Nephron (organoid): ENCODE measurements at regions not wholly inside any gene's neighbourhood (a gene's known extent, or its start where the extent isn't known, plus 50 kb on each side); places are given as distances from the start of the nearest gene placed in this dataset.

Experiments
- H3K27ac Mint-ChIP-seq, 3 experiments: 2 replicates each; pipeline ENCODE4 v1.8.0; 2020; ENCODE audit warnings: mixed read lengths in 3 of 3, mild to moderate bottlenecking in 2 of 3, moderate library complexity in 1 of 3
- H3K27me3 Mint-ChIP-seq: 2 replicates; pipeline ENCODE4 v1.8.0; 2021; ENCODE audit warnings: low read depth, mild to moderate bottlenecking, moderate library complexity, mixed read lengths
- H3K36me3 Mint-ChIP-seq: 2 replicates; pipeline ENCODE4 v1.8.0; 2020; ENCODE audit warnings: low read depth, mixed read lengths
- H3K4me1 Mint-ChIP-seq: 2 replicates; pipeline ENCODE4 v1.8.0; 2020; ENCODE audit warnings: mixed read lengths
- H3K4me3 Mint-ChIP-seq, 3 experiments: 2 replicates each; pipeline ENCODE4 v1.8.0; 2020; ENCODE audit warnings: mild to moderate bottlenecking in 3 of 3, mixed read lengths in 3 of 3, moderate library complexity in 2 of 3
- H3K9me3 Mint-ChIP-seq: 2 replicates; pipeline ENCODE4 v1.8.0; 2020; ENCODE audit warnings: mixed read lengths
- TF ChIP-seq, protein P1 (sequence below), 3 experiments: fragments of 200-600 bp; sonication (generic); IDR thresholded peaks; one replicate each; pipeline ENCODE4 v1.5.0; 2021; ENCODE audit warnings: antibody characterized with exemption in 3 of 3; ENCODE audit not compliant: unreplicated experiment in 3 of 3

DNA sequence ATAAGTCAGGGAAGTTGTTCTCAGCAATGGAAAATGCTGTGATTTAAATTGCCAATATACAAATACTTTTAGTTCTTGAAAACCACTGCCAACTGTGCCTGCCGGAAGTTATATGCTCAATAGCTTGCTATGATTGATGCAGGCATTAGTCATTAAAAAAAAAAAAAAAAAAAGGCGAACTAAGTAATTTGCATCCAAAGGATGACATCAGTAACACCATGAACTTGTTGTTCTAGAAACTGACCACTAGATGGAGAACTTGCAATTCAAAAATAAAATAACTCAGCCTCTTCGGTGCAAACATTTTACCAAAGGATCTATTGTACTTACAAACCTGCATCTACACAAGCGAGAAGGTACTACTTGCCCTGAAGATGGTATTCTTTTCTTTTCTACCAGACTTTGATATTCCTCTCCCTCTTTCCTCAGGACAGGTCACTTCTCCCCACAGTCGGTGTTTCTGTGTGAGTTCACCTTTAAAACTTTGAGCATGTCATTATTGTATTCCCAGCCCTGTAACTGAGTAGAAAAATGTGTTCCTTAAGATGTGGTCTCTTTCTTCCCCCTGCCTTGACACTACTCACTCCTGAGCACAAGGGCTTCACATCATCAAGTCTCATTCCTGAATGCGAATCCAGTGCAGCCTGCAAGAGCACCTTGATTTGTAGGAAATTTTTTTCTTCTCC is 115.0 kb upstream of the VEPH1 start:
- Mint-ChIP-seq H3K4me3 (no peak overlapping the region), H3K36me3 (no peaks in the 10 kb centered on the region), H3K27ac (peak overlapping the region in 1 of 3 experiments; percentile 6), H3K4me1 (peaks cover 13% of the 10 kb centered on the region), H3K27me3 (no peaks in the 10 kb centered on the region), H3K9me3 (no peaks in the 10 kb centered on the region)
- TF ChIP-seq, protein P1, sequence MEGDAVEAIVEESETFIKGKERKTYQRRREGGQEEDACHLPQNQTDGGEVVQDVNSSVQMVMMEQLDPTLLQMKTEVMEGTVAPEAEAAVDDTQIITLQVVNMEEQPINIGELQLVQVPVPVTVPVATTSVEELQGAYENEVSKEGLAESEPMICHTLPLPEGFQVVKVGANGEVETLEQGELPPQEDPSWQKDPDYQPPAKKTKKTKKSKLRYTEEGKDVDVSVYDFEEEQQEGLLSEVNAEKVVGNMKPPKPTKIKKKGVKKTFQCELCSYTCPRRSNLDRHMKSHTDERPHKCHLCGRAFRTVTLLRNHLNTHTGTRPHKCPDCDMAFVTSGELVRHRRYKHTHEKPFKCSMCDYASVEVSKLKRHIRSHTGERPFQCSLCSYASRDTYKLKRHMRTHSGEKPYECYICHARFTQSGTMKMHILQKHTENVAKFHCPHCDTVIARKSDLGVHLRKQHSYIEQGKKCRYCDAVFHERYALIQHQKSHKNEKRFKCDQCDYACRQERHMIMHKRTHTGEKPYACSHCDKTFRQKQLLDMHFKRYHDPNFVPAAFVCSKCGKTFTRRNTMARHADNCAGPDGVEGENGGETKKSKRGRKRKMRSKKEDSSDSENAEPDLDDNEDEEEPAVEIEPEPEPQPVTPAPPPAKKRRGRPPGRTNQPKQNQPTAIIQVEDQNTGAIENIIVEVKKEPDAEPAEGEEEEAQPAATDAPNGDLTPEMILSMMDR (IDR thresholded peaks at IDR 0.05; ENCODE audit: unreplicated experiment in 3 of 3): peak; percentile 64 to 84 (median 64)

DNA sequence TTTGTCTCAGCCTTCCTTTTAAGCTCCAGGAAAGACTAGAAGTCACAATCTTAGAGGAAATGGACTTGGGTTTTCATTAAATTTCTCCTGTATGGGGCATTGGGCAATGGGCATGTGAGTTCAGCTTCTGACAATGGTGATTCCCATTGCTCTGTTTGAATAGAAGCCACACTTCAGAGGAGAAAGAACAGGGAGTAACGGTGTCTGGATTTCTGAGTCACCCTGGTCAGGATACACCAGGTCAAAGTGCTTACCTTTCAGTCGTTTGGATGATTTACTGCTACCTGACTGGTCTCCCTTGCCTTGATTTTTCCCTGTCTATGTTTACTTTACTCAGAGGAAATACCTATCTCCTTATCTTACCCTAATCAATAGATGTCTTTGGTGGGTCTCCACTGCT is 111.7 kb upstream of the VEPH1 start:
- Mint-ChIP-seq H3K9me3 (no peaks in the 10 kb centered on the region), H3K27me3 (peaks cover 4% of the 10 kb centered on the region), H3K36me3 (no peaks in the 10 kb centered on the region), H3K4me3 (no peak overlapping the region), H3K27ac (no peak overlapping the region), H3K4me1 (peaks cover 9% of the 10 kb centered on the region)
- TF ChIP-seq, protein P1 (IDR thresholded peaks at IDR 0.05; ENCODE audit: unreplicated experiment in 3 of 3): no peak

GRCh38 chr3:157611536-157612076 is 108.4 kb upstream of the VEPH1 start:
- Mint-ChIP-seq H3K36me3 (no peaks in the 10 kb centered on the region), H3K27ac (no peak overlapping the region), H3K4me3 (no peak overlapping the region), H3K4me1 (peaks cover 3% of the 10 kb centered on the region), H3K27me3 (peaks cover 6% of the 10 kb centered on the region), H3K9me3 (no peaks in the 10 kb centered on the region)
- TF ChIP-seq, protein P1 (IDR thresholded peaks at IDR 0.05; ENCODE audit: unreplicated experiment in 3 of 3): no peak

DNA sequence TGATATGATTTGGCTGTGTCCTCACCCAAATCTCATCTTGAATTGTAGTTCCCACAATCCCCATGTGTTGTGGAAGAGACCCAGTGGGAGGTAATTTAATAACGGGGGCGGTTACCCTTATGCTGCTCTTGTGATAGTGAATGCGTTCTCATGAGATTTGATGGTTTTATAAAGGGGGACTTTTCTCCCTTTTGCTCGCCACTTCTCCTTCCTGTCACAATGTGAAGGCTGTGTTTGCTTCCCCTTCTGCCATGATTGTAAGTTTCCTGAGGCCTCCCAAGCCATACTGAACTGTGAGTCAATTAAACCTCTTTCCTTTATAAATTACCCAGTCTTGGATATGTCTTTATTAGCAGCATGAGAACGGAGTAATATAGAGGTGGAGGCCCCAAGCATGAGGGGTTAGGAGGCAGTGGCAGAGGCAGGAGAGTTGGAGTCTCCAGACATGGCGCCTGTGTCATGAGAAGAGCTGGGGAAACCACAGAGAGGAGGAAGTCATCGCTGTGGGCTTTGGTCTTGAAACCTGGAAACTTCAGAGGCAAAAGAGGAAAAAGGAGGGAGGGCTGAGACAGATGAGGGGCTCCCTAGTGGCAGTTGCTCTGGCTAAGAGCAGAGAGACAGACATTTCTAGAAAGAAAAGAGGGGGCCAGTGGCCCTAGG is 107.8 kb upstream of the VEPH1 start:
- no peak overlapping the region for H3K27ac Mint-ChIP-seq
- H3K4me1 Mint-ChIP-seq: peaks cover 5% of the 10 kb centered on the region
- no peaks in the 10 kb centered on the region for H3K9me3 Mint-ChIP-seq
- H3K27me3 Mint-ChIP-seq: peaks cover 8% of the 10 kb centered on the region
- H3K36me3 Mint-ChIP-seq: no peaks in the 10 kb centered on the region
- TF ChIP-seq, protein P1 (IDR thresholded peaks at IDR 0.05; ENCODE audit: unreplicated experiment in 3 of 3): no peak
- H3K4me3 Mint-ChIP-seq: no peak overlapping the region

- no peaks in the 10 kb centered on the region for H3K9me3 Mint-ChIP-seq
- peaks cover 5% of the 10 kb centered on the region for H3K4me1 Mint-ChIP-seq
- H3K36me3 Mint-ChIP-seq: no peaks in the 10 kb centered on the region
- H3K4me3 Mint-ChIP-seq: no peak overlapping the region
- TF ChIP-seq, protein P1 (IDR thresholded peaks at IDR 0.05; ENCODE audit: unreplicated experiment in 3 of 3): no peak
- no peak overlapping the region for H3K27ac Mint-ChIP-seq
- peaks cover 8% of the 10 kb centered on the region for H3K27me3 Mint-ChIP-seq
Measured at GRCh38 chr3:157607826-157608405, 104.7 kb upstream of the VEPH1 start.
